ENCODE measurements at regions not wholly inside any gene's neighbourhood (a gene's known extent, or its start where the extent isn't known, plus 50 kb on each side); places are given as distances from the start of the nearest gene placed in this dataset.

DNA sequence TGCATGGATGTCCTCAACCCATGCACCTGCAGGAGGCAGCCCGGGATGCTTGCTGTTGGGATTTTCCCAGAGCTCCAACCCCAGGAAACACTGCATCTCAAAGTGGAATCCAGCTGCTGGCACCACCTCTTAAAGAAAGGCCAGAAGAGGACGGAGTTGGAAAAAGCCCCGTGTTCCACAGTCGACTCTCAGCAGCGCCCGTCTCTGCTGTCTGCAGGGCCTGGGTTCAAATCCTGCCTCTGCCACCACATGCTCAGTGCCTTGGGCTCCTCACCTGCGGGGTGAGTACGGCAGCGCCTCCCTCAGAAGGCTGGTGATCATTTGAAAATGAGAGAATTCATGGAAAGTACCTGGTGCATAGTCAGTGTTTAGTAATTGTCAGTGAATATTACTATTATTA is 65.6 kb upstream of the ZNF716 start:
- no peak overlapping the region for H3K4me2 ChIP-seq (ENCODE audit: insufficient read depth, low read length)
- H4K20me1 ChIP-seq (replicated peaks; ENCODE audit: control insufficient read depth, extremely low read depth, insufficient read depth, low read length), result no peaks in the 10 kb centered on the region
- TF ChIP-seq POLR2AphosphoS5 (IDR thresholded peaks at IDR 0.05; ENCODE audit: insufficient read depth, low read depth, low read length) (no peak), FOS (IDR thresholded peaks at IDR 0.05; ENCODE audit: borderline replicate concordance, insufficient read depth, low read length) (no peak), MYC (IDR thresholded peaks at IDR 0.05; ENCODE audit: low read depth, low read length) (no peak), GATA2 (IDR thresholded peaks at IDR 0.05; ENCODE audit: insufficient read depth, insufficient read length, low read depth, low read length) (no peak), EZH2 (IDR thresholded peaks at IDR 0.05; ENCODE audit: borderline replicate concordance, low read depth, low read length, severe bottlenecking) (no peak), JUN (IDR thresholded peaks at IDR 0.05; ENCODE audit: borderline replicate concordance, insufficient read depth, insufficient read length, low read depth) (no peak), POLR2A (IDR thresholded peaks at IDR 0.05; ENCODE audit: low read depth, low read length) (no peak)
- TF ChIP-seq, protein P1, sequence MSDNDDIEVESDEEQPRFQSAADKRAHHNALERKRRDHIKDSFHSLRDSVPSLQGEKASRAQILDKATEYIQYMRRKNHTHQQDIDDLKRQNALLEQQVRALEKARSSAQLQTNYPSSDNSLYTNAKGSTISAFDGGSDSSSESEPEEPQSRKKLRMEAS (IDR thresholded peaks at IDR 0.05; ENCODE audit: insufficient read depth, insufficient read length), result no peak
- TF ChIP-seq, protein P2, sequence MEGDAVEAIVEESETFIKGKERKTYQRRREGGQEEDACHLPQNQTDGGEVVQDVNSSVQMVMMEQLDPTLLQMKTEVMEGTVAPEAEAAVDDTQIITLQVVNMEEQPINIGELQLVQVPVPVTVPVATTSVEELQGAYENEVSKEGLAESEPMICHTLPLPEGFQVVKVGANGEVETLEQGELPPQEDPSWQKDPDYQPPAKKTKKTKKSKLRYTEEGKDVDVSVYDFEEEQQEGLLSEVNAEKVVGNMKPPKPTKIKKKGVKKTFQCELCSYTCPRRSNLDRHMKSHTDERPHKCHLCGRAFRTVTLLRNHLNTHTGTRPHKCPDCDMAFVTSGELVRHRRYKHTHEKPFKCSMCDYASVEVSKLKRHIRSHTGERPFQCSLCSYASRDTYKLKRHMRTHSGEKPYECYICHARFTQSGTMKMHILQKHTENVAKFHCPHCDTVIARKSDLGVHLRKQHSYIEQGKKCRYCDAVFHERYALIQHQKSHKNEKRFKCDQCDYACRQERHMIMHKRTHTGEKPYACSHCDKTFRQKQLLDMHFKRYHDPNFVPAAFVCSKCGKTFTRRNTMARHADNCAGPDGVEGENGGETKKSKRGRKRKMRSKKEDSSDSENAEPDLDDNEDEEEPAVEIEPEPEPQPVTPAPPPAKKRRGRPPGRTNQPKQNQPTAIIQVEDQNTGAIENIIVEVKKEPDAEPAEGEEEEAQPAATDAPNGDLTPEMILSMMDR (IDR thresholded peaks at IDR 0.05; ENCODE audit: extremely low read depth in 1 of 2, insufficient read depth in 1 of 2, low read depth in 1 of 2, low read length in 2 of 2), result no peak
- no peaks in the 10 kb centered on the region for H3K36me3 ChIP-seq (ENCODE audit: control insufficient read depth in 2 of 2, extremely low read depth in 1 of 2, insufficient read depth in 2 of 2, low read length in 2 of 2)
- H3K27me3 ChIP-seq (ENCODE audit: control insufficient read depth in 2 of 2, insufficient read depth in 2 of 2, low read length in 2 of 2), result no peaks in the 10 kb centered on the region
- no peaks in the 10 kb centered on the region for H3K79me2 ChIP-seq (ENCODE audit: control insufficient read depth, insufficient read depth, low read length)
- H3K9me3 ChIP-seq (replicated peaks; ENCODE audit: control insufficient read depth, insufficient read depth, low read length), result peaks cover 11% of the 10 kb centered on the region
- H3K27ac ChIP-seq (ENCODE audit: insufficient read depth, low read depth, low read length), result no peak overlapping the region
- POLR2A ChIA-PET, result no interaction called here
- no peak overlapping the region for H3K9ac ChIP-seq (replicated peaks; ENCODE audit: extremely low read depth, insufficient read depth, low read length)
- no peak overlapping the region for H2AFZ ChIP-seq (ENCODE audit: low read depth, low read length)
- CTCF ChIA-PET, result no interaction called here
- dilution Hi-C loops (cut with MboI; ENCODE audit: extremely low pct_ligation_motif_present, low sequenced_read_pairs), result no loop called here
- H3K4me3 ChIP-seq (replicated peaks in 1 of 3; ENCODE audit: insufficient read depth in 1 of 3, low read depth in 1 of 3, low read length in 3 of 3), result no peak overlapping the region
- no peaks in the 10 kb centered on the region for H3K9me1 ChIP-seq (replicated peaks; ENCODE audit: control insufficient read depth, extremely low read depth, insufficient read depth, low read length)
- intact Hi-C loops (cut with micrococcal nuclease), result no loop called here
- DNase-seq (ENCODE audit: low read depth, low spot score) (no peak), FAIRE-seq (no peak)
- no TSS peak for BruUV-seq (replicated peaks)
- H3K4me1 ChIP-seq (ENCODE audit: control insufficient read depth, extremely low read depth, insufficient read depth, low read length), result no peaks in the 10 kb centered on the region

Data from endothelial cell of umbilical vein (primary cell).